Omental fat pad (tissue), 3 donors: ENCODE measurements at regions not wholly inside any gene's neighbourhood (a gene's known extent, or its start where the extent isn't known, plus 50 kb on each side); places are given as distances from the start of the nearest gene placed in this dataset.
"Not testable (repeated sequence)": the region's sequence is repeated elsewhere in the genome, so short reads cannot be mapped to it uniquely, and the experiment has no call there.

Experiments used
- ATAC-seq: fragments of 150-250 bp; one replicate; pipeline ENCODE4 v1.9.1; 2016; ENCODE audit warnings: mild to moderate bottlenecking, moderate library complexity; ENCODE audit not compliant: low FRiP score
- DNase-seq: peaks from one replicate; pipeline ENCODE4 v3.0.0-alpha.2; 2019; ENCODE audit warnings: low spot score
- TF ChIP-seq, protein P1 (sequence below), 3 donors: fragments of 450-650 bp; IDR thresholded peaks; one replicate each; pipeline ENCODE4 v1.5.1; 2016 to 2017; ENCODE audit warnings: antibody characterized with exemption in 3 of 3, mild to moderate bottlenecking in 3 of 3, moderate library complexity in 2 of 3

DNA sequence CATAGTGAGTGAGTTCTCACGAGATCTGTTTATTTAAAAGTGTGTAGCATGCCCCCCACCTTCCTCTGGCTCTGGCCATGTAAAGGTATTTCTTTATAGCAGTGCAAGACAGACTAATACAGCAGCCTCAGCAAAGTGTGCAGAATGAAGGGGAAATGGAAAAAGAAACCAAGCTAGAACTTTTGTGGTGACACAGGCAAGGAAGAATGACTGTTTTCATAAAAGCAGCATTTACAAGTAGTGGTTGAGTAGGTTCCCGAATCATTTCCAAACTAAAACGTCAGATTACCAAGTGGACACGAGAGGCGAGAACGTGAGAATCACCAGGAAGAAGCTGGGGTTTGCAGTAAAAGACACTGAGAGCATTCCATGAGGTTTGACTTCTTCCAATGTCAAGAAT is 100.2 kb upstream of the AKAP13 start:
- no peak for DNase-seq

DNA sequence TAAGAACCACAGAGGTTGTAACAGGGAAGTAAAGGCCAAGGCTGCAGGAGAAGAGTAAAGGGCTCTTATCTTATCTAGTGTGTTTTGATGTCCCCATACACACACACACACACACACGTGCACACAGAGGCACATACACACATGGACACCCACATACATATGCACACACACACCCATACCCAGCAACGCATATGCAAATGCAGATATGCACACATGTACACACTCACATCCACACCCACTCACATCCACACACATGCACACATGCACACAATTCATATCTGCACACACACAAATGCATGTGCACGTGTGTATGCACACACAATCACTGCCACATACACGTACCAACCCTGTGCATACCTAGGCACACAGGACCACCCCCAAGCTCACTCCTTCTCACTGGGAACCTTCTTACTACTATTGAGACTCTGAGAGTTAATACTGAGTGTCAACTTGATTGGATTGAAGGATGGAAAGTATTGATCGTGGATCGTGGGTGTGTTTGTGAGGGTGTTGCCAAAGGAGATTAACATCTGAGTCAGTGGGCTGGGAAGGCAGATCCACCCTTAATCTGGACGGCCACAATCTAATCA is 99.0 kb upstream of the AKAP13 start:
- ATAC-seq (no peak), DNase-seq (no peak)

More for the DNA sequence above, 100.2 kb upstream of the AKAP13 start:
- ATAC-seq, result no peak
- TF ChIP-seq, protein P1, sequence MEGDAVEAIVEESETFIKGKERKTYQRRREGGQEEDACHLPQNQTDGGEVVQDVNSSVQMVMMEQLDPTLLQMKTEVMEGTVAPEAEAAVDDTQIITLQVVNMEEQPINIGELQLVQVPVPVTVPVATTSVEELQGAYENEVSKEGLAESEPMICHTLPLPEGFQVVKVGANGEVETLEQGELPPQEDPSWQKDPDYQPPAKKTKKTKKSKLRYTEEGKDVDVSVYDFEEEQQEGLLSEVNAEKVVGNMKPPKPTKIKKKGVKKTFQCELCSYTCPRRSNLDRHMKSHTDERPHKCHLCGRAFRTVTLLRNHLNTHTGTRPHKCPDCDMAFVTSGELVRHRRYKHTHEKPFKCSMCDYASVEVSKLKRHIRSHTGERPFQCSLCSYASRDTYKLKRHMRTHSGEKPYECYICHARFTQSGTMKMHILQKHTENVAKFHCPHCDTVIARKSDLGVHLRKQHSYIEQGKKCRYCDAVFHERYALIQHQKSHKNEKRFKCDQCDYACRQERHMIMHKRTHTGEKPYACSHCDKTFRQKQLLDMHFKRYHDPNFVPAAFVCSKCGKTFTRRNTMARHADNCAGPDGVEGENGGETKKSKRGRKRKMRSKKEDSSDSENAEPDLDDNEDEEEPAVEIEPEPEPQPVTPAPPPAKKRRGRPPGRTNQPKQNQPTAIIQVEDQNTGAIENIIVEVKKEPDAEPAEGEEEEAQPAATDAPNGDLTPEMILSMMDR (IDR thresholded peaks at IDR 0.05), result no peak

DNA sequence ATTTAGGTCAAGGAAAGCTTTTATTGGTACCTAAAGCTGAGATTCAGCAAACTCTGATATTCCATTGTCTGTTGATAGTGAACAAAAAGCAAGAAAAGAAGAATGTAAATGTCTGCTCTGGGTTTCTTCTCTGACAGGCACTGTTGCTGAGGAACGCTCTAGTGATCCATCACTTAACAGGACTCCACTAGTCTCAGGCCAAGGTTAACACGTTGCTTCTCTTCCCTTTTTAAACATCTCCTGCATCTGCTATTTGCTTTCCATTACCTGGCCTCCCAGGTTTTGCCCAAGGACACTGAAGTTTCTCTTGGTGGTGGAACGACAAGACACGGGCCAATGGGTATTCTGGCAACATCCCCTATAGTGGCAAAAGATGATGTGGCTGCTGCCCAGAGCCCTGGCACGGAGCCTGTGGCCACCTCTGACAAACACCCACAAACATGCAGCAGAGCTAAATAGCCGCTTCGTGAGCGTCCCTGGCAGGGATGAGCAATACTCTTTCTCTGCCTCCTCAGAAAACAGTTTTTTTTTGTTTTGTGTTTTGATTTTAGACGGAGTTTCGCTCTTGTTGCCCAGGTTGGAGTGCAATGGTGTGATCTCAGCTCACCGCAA is 97.8 kb upstream of the AKAP13 start:
- no peak for DNase-seq
- TF ChIP-seq, protein P1 (IDR thresholded peaks at IDR 0.05), result no peak
- no peak for ATAC-seq

More for the DNA sequence above, 99.0 kb upstream of the AKAP13 start:
- TF ChIP-seq, protein P1 (IDR thresholded peaks at IDR 0.05), result no peak

DNA sequence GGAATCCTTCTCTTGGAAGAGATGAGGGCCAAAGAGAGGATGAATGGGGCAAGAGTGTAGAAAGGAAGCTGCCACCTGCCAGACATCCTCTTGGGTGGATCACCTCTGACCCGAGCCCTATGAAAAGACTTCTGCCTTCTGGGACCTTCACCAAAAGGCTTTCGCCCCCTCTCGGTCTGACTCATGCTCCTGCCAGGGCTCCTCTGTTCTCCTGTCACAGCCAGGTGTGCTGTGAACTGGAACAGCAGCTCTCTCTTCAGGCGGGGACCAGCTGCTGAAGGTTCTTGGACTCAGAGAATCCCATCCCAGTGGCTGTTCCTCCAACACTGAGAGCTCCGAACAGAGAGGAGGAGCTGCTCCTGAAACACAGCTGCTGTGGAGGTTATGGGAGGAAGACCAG is 96.6 kb upstream of the AKAP13 start:
- not testable (repeated sequence) for DNase-seq, ATAC-seq

DNA sequence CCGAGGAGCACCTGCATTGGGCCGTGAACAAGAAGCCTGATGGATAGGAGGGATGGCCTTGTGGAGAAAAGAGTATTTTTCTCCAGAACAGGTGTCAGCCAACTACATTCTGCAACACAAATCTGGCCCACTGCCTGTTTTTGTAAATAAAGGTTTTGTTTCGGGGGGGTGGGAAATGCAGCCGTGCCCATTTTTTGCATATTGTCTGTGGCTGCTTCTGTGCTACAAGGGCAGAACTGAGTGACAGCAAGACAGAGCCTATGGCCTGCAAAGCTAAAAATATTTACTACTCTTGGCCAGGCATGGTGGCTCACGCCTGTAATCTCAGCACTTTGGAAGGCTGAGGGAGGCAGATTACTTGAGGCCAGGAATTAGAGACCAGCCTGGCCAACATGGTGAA is 95.9 kb upstream of the AKAP13 start:
- ATAC-seq (no peak), DNase-seq (no peak)
- TF ChIP-seq, protein P1 (IDR thresholded peaks at IDR 0.05), result no peak

DNA sequence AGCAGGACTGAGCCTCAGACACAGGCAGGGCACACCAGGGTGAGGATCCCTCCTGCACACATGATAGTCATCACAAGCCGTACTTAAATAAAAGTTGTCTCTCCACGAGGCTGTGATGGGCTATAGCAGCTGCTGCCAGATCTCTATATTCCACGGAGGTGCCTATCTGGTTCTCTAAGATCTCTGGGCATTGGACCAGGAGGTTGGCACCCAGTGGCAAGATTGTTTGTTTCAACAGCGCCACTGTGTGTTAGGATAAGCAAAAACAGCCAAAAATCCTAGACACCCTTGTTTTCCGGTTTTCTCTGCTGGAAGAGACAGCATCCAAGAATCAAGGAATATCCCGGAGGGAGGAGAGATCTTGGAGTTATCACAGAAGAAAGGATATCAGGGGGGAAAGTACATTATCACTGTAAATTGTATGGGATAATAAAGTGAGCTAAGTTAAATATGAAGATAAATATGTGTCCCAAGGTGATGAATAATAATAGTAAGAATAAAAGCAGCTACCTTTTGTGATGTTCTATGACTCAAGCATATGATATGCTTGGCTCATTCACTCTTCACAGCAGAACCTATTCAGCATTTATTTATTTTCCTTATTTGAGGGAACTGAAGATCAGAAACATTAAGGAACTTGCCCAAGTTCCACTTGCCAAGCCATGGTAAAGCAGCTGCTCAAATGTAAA is 90.6 kb upstream of the AKAP13 start:
- TF ChIP-seq, protein P1 (IDR thresholded peaks at IDR 0.05), result no peak
- DNase-seq (no peak), ATAC-seq (peak; percentile 30)

DNA sequence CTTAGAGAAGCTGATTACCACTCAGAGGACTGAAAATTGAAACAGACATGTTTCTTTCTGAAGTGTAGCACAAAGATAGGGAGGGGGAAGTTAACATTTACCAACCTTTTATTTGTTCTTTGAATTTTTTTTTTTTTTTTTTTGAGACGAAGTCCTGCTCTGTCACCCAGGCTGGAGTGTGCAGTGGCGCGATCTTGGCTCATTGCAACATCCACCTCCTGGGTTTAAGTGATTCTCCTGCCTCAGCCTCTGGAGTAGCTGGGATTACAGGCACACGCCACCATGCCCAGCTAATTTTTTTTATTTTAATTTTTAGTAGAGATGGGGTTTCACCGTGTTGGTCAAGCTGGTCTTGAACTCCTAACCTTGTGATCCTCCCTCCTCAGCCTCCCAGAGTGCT is 87.8 kb upstream of the AKAP13 start:
- not testable (repeated sequence) for DNase-seq, ATAC-seq
